PC-9 (cell line): ENCODE measurements at regions not wholly inside any gene's neighbourhood (a gene's known extent, or its start where the extent isn't known, plus 50 kb on each side); places are given as distances from the start of the nearest gene placed in this dataset.

ENCODE experiments used
- BruUV-seq: library from RNA; stranded (reverse); fragments of 400-500 nt; replicated peaks from 2 replicates; lab custom pipeline; 2021; lab: Mats Ljungman, UMichigan
- CTCF ChIA-PET: fragments of 300-600 bp; sonication (Branson Sonifier 250); formaldehyde crosslinking; loops from one replicate; lab custom pipeline; 2022; ENCODE audit warnings: antibody characterized with exemption; lab: Charles Lee
- POLR2A ChIA-PET: fragments of 300-600 bp; sonication (Branson Sonifier 250); formaldehyde crosslinking; loops from one replicate; lab custom pipeline; 2022; ENCODE audit warnings: antibody characterized with exemption; ENCODE audit not compliant: unreplicated experiment; lab: Charles Lee
- DNase-seq, 2 experiments: peaks; one replicate each; pipeline versions ENCODE4 v3.0.0 to v3.0.0-alpha.2; 2015 to 2022; ENCODE audit warnings: mixed read lengths in 1 of 2
- H2AFZ ChIP-seq: fragments of 200-600 bp; sonication (generic); 2 replicates; pipeline ENCODE4 v1.8.1; 2017; ENCODE audit warnings: antibody characterized with exemption
- H3F3A ChIP-seq: fragments of 200-600 bp; sonication (generic); 2 replicates; pipeline ENCODE4 v1.8.1; 2017; ENCODE audit warnings: antibody characterized with exemption, mild to moderate bottlenecking, low read depth; ENCODE audit not compliant: insufficient read depth
- H3K27ac ChIP-seq: fragments of 200-600 bp; sonication (generic); 2 replicates; pipeline ENCODE4 v1.6.1; 2016; ENCODE audit warnings: mixed run types
- H3K27me3 ChIP-seq: fragments of 200-600 bp; sonication (generic); 2 replicates; pipeline ENCODE4 v1.6.1; 2016; ENCODE audit warnings: low read depth, mixed run types; ENCODE audit not compliant: insufficient read depth
- H3K36me3 ChIP-seq: fragments of 200-600 bp; sonication (generic); 2 replicates; pipeline ENCODE4 v1.6.1; 2016; ENCODE audit warnings: low read depth, mixed run types
- H3K4me1 ChIP-seq: fragments of 200-600 bp; sonication (generic); replicated peaks from 2 replicates; pipeline ENCODE4 v1.6.1; 2016; ENCODE audit warnings: mixed run types; ENCODE audit not compliant: insufficient read depth
- H3K4me2 ChIP-seq: fragments of 200-600 bp; sonication (generic); 2 replicates; pipeline ENCODE4 v1.6.1; 2017; ENCODE audit warnings: mixed run types
- H3K4me3 ChIP-seq: fragments of 200-600 bp; sonication (generic); 2 replicates; pipeline ENCODE4 v1.6.1; 2016; ENCODE audit warnings: mixed run types
- H3K79me2 ChIP-seq: fragments of 200-600 bp; sonication (generic); 2 replicates; pipeline ENCODE4 v1.6.1; 2017; ENCODE audit warnings: low read depth, mixed run types
- H3K9me2 ChIP-seq: fragments of 200-600 bp; sonication (generic); 2 replicates; pipeline ENCODE4 v1.8.1; 2017; ENCODE audit warnings: mild to moderate bottlenecking; ENCODE audit not compliant: insufficient read depth
- H3K9me3 ChIP-seq: fragments of 200-600 bp; sonication (generic); 2 replicates; pipeline ENCODE4 v1.8.1; 2016; ENCODE audit warnings: low read depth; ENCODE audit not compliant: insufficient read depth
- H4K20me1 ChIP-seq: fragments of 200-600 bp; sonication (generic); 2 replicates; pipeline ENCODE4 v1.8.1; 2017; ENCODE audit not compliant: insufficient read depth
- EZH2 ChIP-seq: fragments of 200-600 bp; sonication (generic); IDR thresholded peaks from 2 replicates; pipeline ENCODE4 v1.8.0; 2017; ENCODE audit warnings: antibody characterized with exemption, low read depth
- intact Hi-C: fragments of 100-400 bp; cut with micrococcal nuclease; formaldehyde crosslinking; loops from one replicate; pipeline ENCODE4 v1.10.0; 2022; ENCODE audit not compliant: unreplicated experiment
- TF ChIP-seq, protein P1 (sequence below): fragments of 200-600 bp; sonication (generic); conservative IDR thresholded peaks from 2 replicates; pipeline ENCODE4 v1.6.1; 2017; ENCODE audit warnings: mixed run types, antibody characterized with exemption, mild to moderate bottlenecking, moderate library complexity

DNA sequence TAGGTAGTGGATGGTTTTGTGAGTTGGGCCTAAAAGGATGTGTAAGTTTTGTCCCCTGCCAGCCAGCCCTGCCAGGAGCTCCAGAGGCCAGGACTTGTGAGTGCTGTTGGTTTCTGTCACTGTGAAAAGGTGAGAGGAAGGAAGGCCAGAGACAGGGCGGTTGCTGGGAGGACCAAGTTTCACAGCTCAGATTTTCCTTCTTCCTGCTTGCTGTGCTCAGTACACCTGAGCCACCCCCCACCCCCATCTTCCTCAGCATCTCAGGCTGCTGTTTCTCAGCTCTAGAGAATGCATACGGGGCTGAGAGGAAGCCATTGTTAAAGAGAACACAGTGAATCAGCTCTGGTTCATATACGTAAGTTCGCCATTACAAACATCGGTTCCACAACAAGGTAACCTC, 139.9 kb downstream of the BUB3 start:
- POLR2A ChIA-PET, result no interaction called here
- BruUV-seq, result no TSS peak
- no peaks in the 10 kb centered on the region for H3K9me3 ChIP-seq

DNA sequence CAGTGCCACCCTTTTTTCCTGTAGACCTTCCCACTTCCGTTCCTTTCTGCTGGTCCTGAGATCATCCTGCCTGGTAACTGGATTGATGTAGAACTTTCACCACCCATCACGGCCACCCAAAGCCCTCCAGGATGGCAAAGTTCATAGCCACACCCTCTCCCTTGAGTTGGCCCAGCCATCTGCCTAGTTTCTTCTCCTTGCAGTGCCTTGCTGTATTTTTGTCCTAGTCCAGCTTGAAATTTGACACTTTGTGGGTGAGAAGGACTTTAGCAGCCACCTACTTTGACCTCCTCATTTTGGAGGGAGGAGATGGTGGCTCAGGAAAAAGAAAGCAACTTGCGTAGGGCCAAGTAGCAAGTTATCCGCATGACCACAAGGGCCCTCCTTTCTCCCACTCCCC, 140.7 kb downstream of the BUB3 start:
- no TSS peak for BruUV-seq
- Histone ChIP-seq H3K9me2 (no peaks in the 10 kb centered on the region), H3K4me2 (no peak overlapping the region), H3K4me3 (no peak overlapping the region), H3K9me3 (no peaks in the 10 kb centered on the region), H3K27ac (no peak overlapping the region), H4K20me1 (no peaks in the 10 kb centered on the region), H3K4me1 (no peaks in the 10 kb centered on the region), H3K27me3 (no peaks in the 10 kb centered on the region), H3K79me2 (no peaks in the 10 kb centered on the region), H3K36me3 (no peaks in the 10 kb centered on the region), H2AFZ (no peak overlapping the region), H3F3A (no peaks in the 10 kb centered on the region)
- DNase-seq, result no peak
- POLR2A ChIA-PET, result no interaction called here
- CTCF ChIA-PET, result no interaction called here
- intact Hi-C loops, result no loop called here
- TF ChIP-seq EZH2, result no peak
- TF ChIP-seq, protein P1, sequence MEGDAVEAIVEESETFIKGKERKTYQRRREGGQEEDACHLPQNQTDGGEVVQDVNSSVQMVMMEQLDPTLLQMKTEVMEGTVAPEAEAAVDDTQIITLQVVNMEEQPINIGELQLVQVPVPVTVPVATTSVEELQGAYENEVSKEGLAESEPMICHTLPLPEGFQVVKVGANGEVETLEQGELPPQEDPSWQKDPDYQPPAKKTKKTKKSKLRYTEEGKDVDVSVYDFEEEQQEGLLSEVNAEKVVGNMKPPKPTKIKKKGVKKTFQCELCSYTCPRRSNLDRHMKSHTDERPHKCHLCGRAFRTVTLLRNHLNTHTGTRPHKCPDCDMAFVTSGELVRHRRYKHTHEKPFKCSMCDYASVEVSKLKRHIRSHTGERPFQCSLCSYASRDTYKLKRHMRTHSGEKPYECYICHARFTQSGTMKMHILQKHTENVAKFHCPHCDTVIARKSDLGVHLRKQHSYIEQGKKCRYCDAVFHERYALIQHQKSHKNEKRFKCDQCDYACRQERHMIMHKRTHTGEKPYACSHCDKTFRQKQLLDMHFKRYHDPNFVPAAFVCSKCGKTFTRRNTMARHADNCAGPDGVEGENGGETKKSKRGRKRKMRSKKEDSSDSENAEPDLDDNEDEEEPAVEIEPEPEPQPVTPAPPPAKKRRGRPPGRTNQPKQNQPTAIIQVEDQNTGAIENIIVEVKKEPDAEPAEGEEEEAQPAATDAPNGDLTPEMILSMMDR, result no peak

More for the DNA sequence above, 139.9 kb downstream of the BUB3 start:
- no peaks in the 10 kb centered on the region for H3K27me3 ChIP-seq
- H4K20me1 ChIP-seq, result no peaks in the 10 kb centered on the region
- H3K9me2 ChIP-seq, result no peaks in the 10 kb centered on the region
- CTCF ChIA-PET, result no interaction called here
- no peaks in the 10 kb centered on the region for H3K4me1 ChIP-seq
- no peaks in the 10 kb centered on the region for H3K79me2 ChIP-seq
- no peaks in the 10 kb centered on the region for H3K36me3 ChIP-seq
- TF ChIP-seq, protein P1, result no peak
- TF ChIP-seq EZH2, result no peak
- no peak overlapping the region for H3K4me2 ChIP-seq
- no peak overlapping the region for H3K4me3 ChIP-seq
- H3K27ac ChIP-seq, result no peak overlapping the region
- no peaks in the 10 kb centered on the region for H3F3A ChIP-seq
- intact Hi-C loops, result no loop called here
- no peak overlapping the region for H2AFZ ChIP-seq
- DNase-seq, result no peak

DNA sequence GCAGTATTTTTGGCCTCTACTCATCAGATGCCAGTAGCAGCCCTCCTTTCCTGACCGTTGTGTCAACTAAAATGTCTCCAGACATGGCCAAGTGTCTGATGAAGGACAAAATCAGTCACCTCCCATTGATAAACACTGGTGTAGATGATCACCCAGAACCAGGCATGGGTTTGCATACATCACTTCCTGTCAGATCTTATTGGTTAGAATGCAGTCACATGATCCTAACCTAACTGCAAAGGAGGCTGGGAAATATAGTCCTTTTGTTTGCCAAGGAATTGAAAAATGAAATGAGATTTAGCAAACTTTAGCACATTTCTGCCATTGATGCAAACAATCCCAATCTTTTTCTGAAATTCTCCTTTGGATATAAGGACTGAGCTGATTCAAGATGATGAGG, 141.4 kb downstream of the BUB3 start:
- H4K20me1 ChIP-seq, result no peaks in the 10 kb centered on the region
- intact Hi-C loops, result no loop called here
- no peaks in the 10 kb centered on the region for H3K9me2 ChIP-seq
- H3K36me3 ChIP-seq, result no peaks in the 10 kb centered on the region
- POLR2A ChIA-PET, result no interaction called here
- H3K4me1 ChIP-seq, result no peaks in the 10 kb centered on the region
- H3K27ac ChIP-seq, result no peak overlapping the region
- no peak for TF ChIP-seq EZH2
- TF ChIP-seq, protein P1, result no peak
- H3K4me3 ChIP-seq, result no peak overlapping the region
- no peaks in the 10 kb centered on the region for H3K79me2 ChIP-seq
- no peak for DNase-seq
- H3F3A ChIP-seq, result no peaks in the 10 kb centered on the region
- H3K27me3 ChIP-seq, result no peaks in the 10 kb centered on the region
- BruUV-seq, result no TSS peak
- no peak overlapping the region for H3K4me2 ChIP-seq
- CTCF ChIA-PET, result no interaction called here
- H2AFZ ChIP-seq, result no peak overlapping the region
- H3K9me3 ChIP-seq, result no peaks in the 10 kb centered on the region
